ENCODE measurements at regions not wholly inside any gene's neighbourhood (a gene's known extent, or its start where the extent isn't known, plus 50 kb on each side); places are given as distances from the start of the nearest gene placed in this dataset.

DNA sequence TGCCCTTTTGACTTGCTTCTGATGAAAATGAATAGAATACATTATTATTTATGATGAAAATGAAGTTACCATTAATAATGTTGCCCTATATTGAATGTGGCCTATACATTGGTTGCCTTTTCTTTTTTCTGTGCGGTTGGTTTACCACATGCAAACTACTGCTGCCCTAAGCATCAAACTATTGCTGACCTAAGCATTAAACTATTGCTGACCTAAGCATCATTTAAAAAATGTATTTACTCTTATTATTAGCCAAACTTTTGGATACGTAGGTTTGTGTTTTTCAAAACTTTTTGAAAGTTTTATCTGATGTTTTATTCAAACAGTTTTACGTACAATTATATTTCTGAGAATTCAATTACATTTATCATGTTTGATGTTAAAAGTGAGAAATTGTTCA is 76.0 kb upstream of the CDH10 start:
- DNase-seq = no peak

DNA sequence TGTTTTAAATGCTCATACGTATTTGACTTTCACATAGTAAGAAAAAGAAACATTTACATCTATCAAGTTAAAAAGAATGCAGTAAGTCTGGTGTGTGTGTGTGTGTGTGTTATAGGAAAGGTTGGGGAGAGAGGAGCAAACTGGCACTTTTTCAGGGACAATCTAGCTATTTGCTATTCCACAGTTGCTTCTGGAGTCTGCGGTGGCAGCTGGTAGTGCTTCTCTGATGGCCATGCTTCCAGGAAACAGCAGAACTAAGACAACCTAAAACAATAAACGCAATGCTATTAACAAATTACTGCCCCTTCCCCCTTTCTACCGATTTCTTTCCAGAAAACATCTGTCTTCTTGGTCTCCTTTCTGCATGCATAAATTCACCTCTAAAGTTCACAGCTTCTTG is 70.0 kb upstream of the CDH10 start:
- no peak for DNase-seq

DNA sequence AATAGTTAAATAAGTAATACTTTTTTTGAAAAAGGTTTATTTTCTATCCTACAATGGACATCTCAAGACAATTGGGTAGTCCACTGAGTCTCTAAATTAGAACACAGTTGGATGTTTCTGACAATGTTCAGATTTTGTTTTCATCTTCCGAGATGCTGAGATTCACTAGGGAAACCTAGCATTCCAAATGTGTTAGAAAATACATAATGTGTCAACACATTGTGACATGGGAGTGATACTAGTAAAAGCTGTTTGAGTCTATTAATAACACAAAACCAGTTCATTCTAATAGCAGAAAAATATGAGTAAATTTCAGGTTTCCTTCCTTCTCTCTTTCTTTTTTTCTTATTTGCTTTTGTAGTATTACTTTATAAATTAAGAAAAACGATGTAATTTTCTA is 68.2 kb upstream of the CDH10 start:
- no peak for DNase-seq

DNA sequence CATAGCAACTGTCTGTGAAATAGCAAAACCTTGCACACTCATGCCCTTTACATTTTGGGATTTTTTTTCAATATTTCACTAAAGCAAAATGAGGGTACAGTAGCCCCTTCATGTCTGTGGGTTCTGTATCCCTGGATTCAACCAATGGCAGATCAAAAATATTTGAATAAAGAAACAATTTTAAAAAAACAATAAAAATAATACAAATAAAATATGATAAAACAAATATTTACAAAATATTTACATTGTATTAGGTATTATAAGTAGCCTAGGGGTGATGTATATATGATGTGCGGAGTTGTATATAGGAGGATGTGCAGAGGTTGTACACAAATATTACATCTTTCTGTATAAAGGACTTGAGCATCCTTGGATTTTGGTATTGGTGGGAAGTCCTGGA is 67.3 kb upstream of the CDH10 start:
- DNase-seq = no peak

DNA sequence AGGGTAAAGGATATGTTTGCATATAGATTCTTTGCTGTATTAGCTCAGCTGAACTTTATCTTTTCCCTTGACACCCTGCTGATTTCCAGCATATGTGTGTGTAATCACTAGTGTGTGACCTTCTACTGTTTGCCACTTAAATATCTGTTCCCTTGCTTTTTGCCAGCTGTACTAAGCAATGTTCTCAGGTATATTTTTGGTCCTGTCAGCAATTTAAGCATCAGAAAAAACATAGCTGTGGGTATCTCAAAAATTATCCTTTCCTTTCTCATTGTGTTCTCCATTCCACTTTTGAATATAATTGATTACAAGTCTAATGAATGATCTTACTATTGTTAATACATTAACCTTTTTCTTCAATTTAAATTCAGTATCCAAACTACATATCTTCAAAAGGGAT is 59.2 kb upstream of the CDH10 start:
- DNase-seq = no peak

All from muscle of arm (tissue), 1 donor.